Activated B cell treated with CpG ODN at 0.5 μM for 24 hours (primary cell): ENCODE measurements at regions not wholly inside any gene's neighbourhood (a gene's known extent, or its start where the extent isn't known, plus 50 kb on each side); places are given as distances from the start of the nearest gene placed in this dataset.

Source experiments
- ATAC-seq: fragments of 200-7000 bp; cut with Tn5 transposase; one replicate; pipeline ENCODE4 v1.10.0; 2021; ENCODE audit warnings: low read depth, mild to moderate bottlenecking, moderate library complexity
- CTCF ChIA-PET: fragments of 350-600 bp; sonication (Branson Sonifier 250); formaldehyde crosslinking; loops from one replicate; lab custom pipeline; 2021; ENCODE audit warnings: antibody characterized with exemption; lab: Charles Lee
- POLR2A ChIA-PET: fragments of 350-600 bp; sonication (Branson Sonifier 250); formaldehyde crosslinking; loops from one replicate; lab custom pipeline; 2021; ENCODE audit warnings: antibody characterized with exemption; lab: Charles Lee
- DNase-seq: peaks from one replicate; pipeline ENCODE4 v3.0.0; 2022
- H3K27ac Mint-ChIP-seq: one replicate; pipeline ENCODE4 v1.8.0; 2020; ENCODE audit warnings: mixed read lengths
- H3K27me3 Mint-ChIP-seq: one replicate; pipeline ENCODE4 v1.8.0; 2021; ENCODE audit warnings: mixed read lengths
- H3K36me3 Mint-ChIP-seq: one replicate; pipeline ENCODE4 v1.8.0; 2021; ENCODE audit warnings: low read depth, mixed read lengths
- H3K4me1 Mint-ChIP-seq: one replicate; pipeline ENCODE4 v1.8.0; 2021; ENCODE audit warnings: mixed read lengths
- H3K4me3 Mint-ChIP-seq: one replicate; pipeline ENCODE4 v1.8.0; 2020; ENCODE audit warnings: mild to moderate bottlenecking, mixed read lengths
- H3K9me3 Mint-ChIP-seq: one replicate; pipeline ENCODE4 v1.8.0; 2020; ENCODE audit warnings: mixed read lengths
- intact Hi-C: fragments of 100-400 bp; cut with micrococcal nuclease; formaldehyde crosslinking; loops from one replicate; pipeline ENCODE4 v1.15.1; 2024
- TF ChIP-seq, protein P1 (sequence below): fragments of 200-600 bp; IDR thresholded peaks from one replicate; pipeline ENCODE4 v1.8.0; 2022; ENCODE audit warnings: antibody characterized with exemption, mild to moderate bottlenecking

DNA sequence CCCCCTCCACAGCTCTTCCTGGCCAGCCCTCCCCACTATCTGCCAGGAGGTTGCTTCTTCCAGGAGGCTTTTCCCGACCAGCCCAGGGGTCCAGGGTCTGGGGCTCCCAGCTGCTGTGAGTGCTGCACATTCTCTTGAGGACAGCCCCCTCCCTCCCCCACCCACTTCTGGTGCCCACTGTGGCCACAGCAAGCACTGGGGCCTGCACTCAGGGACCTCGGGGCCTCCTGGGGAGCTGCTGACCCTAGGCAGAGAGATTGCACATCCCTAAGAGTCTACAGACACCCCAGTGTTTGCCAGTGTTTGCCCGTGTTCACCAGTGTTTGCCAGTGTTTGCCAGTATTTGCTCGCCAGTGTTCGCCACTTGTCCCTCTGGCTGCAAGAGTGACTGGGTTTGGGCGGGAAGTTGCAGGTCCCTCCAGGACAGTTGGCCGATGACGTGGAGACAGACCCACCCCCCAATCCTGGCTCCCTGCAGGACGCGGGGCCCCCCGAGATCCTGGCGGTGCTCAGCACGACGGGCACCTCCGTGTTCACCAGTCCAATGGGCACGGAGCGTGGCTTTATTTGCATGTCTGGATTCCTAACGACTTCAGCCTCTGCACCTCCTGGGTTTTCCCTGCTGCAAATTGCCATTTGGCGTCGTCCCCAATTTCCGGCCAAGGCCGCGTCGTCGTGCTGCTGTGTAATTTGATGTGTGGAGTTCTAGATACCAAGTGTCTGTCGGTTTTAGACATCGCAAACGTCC, 87.5 kb upstream of the NKX1-1 start:
- no peaks in the 10 kb centered on the region for H3K36me3 Mint-ChIP-seq
- no peaks in the 10 kb centered on the region for H3K9me3 Mint-ChIP-seq
- H3K27ac Mint-ChIP-seq = no peak overlapping the region
- intact Hi-C loops = no loop called here
- ChIA-PET CTCF (no interaction called here), POLR2A (no interaction called here)
- DNase-seq = no peak
- no peak overlapping the region for H3K4me3 Mint-ChIP-seq
- TF ChIP-seq, protein P1, sequence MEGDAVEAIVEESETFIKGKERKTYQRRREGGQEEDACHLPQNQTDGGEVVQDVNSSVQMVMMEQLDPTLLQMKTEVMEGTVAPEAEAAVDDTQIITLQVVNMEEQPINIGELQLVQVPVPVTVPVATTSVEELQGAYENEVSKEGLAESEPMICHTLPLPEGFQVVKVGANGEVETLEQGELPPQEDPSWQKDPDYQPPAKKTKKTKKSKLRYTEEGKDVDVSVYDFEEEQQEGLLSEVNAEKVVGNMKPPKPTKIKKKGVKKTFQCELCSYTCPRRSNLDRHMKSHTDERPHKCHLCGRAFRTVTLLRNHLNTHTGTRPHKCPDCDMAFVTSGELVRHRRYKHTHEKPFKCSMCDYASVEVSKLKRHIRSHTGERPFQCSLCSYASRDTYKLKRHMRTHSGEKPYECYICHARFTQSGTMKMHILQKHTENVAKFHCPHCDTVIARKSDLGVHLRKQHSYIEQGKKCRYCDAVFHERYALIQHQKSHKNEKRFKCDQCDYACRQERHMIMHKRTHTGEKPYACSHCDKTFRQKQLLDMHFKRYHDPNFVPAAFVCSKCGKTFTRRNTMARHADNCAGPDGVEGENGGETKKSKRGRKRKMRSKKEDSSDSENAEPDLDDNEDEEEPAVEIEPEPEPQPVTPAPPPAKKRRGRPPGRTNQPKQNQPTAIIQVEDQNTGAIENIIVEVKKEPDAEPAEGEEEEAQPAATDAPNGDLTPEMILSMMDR = no peak
- ATAC-seq = no peak
- peaks cover 3% of the 10 kb centered on the region for H3K27me3 Mint-ChIP-seq
- no peaks in the 10 kb centered on the region for H3K4me1 Mint-ChIP-seq

GRCh38 chr4:1492651-1493539, 86.7 kb upstream of the NKX1-1 start:
- TF ChIP-seq, protein P1 = no peak
- intact Hi-C loops = no loop called here
- DNase-seq = no peak
- no peak overlapping the region for H3K27ac Mint-ChIP-seq
- H3K4me1 Mint-ChIP-seq = no peaks in the 10 kb centered on the region
- no peak for ATAC-seq
- peaks cover 3% of the 10 kb centered on the region for H3K27me3 Mint-ChIP-seq
- no peaks in the 10 kb centered on the region for H3K36me3 Mint-ChIP-seq
- ChIA-PET POLR2A (no interaction called here), CTCF (no interaction called here)
- H3K4me3 Mint-ChIP-seq = no peak overlapping the region
- H3K9me3 Mint-ChIP-seq = no peaks in the 10 kb centered on the region

GRCh38 chr4:1492142-1492457, 85.9 kb upstream of the NKX1-1 start:
- ATAC-seq = no peak
- H3K27me3 Mint-ChIP-seq = peaks cover 3% of the 10 kb centered on the region
- H3K4me1 Mint-ChIP-seq = no peaks in the 10 kb centered on the region
- H3K27ac Mint-ChIP-seq = no peak overlapping the region
- ChIA-PET CTCF (no interaction called here), POLR2A (no interaction called here)
- no peaks in the 10 kb centered on the region for H3K36me3 Mint-ChIP-seq
- peaks cover 2% of the 10 kb centered on the region for H3K9me3 Mint-ChIP-seq
- TF ChIP-seq, protein P1 = no peak
- DNase-seq = no peak
- no peak overlapping the region for H3K4me3 Mint-ChIP-seq
- intact Hi-C loops = no loop called here

DNA sequence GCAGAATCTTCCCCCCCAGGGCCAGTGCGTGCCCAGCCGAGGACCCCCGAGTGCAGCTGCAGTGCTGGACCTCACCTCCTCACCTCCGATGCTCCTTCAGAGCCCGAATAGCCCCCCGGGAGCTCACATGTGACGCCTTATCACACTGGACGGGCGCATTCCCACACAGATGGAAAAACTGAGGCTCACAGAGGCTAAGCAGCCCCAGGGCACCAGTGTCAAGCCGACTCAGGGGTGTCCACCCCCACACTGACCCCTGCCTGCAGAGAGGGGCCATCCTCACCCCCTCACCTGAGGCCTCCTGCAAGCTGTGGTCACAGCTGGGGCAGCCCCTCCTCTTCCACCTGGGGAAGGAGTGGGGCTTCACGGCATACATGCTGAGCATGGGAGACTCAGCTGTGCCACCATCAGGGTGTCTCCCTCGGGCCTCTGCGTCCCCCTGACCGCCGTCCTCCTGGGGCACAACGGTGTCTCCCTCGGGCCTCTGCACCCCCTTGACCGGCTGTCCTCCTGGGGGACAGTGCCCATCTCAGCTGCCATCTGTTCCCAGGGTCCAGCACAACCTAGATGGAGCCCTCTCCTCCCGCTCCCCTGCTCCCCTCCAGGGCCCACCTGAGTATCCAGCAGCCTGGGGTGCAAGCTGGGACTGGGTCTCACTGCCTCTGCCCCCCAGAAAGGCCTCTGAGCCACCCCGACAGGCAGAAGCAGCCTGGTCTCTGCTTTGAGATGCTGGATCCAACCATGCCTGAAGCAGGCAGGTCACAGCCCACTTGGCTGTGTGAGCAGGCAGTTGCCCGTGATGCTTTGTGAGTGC, 85.3 kb upstream of the NKX1-1 start:
- Mint-ChIP-seq H3K27me3 (peaks cover 3% of the 10 kb centered on the region), H3K9me3 (peaks cover 4% of the 10 kb centered on the region), H3K4me1 (no peaks in the 10 kb centered on the region), H3K4me3 (no peak overlapping the region), H3K27ac (no peak overlapping the region), H3K36me3 (no peaks in the 10 kb centered on the region)
- TF ChIP-seq, protein P1 = no peak
- intact Hi-C loops = no loop called here
- ChIA-PET POLR2A (no interaction called here), CTCF (no interaction called here)
- ATAC-seq = no peak
- no peak for DNase-seq
